ENCODE measurements at regions not wholly inside any gene's neighbourhood (a gene's known extent, or its start where the extent isn't known, plus 50 kb on each side); places are given as distances from the start of the nearest gene placed in this dataset.

GRCh38 chr5:3119435-3119834, 368.0 kb upstream of the IRX2 start:
- DNase-seq (ENCODE audit: low read depth) = no peak
- ChIA-PET CTCF (interaction anchor here (1.2 kb wide), 1 partner anchor 11 kb away, joined by 3 read pairs; no protein-coding TSS in a partner anchor), POLR2A (no interaction called here)
- no peaks in the 10 kb centered on the region for H3K27me3 ChIP-seq (ENCODE audit: control insufficient read depth, insufficient read depth, low read length)
- H3K4me3 ChIP-seq (ENCODE audit: low read depth, low read length) = no peak overlapping the region
- no peaks in the 10 kb centered on the region for H3K36me3 ChIP-seq (ENCODE audit: control insufficient read depth, insufficient read depth, low read length)
- TF ChIP-seq, protein P1, sequence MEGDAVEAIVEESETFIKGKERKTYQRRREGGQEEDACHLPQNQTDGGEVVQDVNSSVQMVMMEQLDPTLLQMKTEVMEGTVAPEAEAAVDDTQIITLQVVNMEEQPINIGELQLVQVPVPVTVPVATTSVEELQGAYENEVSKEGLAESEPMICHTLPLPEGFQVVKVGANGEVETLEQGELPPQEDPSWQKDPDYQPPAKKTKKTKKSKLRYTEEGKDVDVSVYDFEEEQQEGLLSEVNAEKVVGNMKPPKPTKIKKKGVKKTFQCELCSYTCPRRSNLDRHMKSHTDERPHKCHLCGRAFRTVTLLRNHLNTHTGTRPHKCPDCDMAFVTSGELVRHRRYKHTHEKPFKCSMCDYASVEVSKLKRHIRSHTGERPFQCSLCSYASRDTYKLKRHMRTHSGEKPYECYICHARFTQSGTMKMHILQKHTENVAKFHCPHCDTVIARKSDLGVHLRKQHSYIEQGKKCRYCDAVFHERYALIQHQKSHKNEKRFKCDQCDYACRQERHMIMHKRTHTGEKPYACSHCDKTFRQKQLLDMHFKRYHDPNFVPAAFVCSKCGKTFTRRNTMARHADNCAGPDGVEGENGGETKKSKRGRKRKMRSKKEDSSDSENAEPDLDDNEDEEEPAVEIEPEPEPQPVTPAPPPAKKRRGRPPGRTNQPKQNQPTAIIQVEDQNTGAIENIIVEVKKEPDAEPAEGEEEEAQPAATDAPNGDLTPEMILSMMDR (IDR thresholded peaks at IDR 0.05; ENCODE audit: insufficient read depth, low read depth, low read length) = no peak

- no peak for DNase-seq (ENCODE audit: low read depth)
- ChIA-PET POLR2A (no interaction called here), CTCF (interaction anchor here (1.2 kb wide), 1 partner anchor 12 kb away, joined by 3 read pairs; no protein-coding TSS in a partner anchor)
- no peaks in the 10 kb centered on the region for H3K36me3 ChIP-seq (ENCODE audit: control insufficient read depth, insufficient read depth, low read length)
- TF ChIP-seq, protein P1 (IDR thresholded peaks at IDR 0.05; ENCODE audit: insufficient read depth, low read depth, low read length) = no peak
- H3K4me3 ChIP-seq (ENCODE audit: low read depth, low read length) = no peak overlapping the region
- H3K27me3 ChIP-seq (ENCODE audit: control insufficient read depth, insufficient read depth, low read length) = no peaks in the 10 kb centered on the region
Observed at GRCh38 chr5:3118340-3118739, 366.9 kb upstream of the IRX2 start.

DNA sequence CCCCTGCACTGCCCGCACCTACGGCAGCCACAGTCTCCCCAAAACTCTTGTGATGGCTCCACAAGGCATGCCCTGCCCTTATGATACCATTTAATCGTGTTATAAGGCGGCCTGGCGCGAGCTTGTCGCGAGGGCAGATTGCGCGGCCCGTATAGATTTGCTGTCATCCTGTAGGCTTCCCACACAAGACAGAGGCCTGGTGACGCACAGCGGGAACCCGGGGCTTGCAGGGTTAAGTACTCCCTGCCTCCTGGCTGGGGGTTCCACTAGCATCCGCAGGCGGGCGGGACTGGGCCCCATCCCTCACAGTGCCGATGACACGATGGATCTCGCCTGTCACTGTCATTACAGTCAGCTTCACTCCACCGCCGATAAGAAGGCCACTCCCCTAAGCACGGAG, 364.9 kb upstream of the IRX2 start:
- H3K36me3 ChIP-seq (ENCODE audit: control insufficient read depth, insufficient read depth, low read length) = no peaks in the 10 kb centered on the region
- no peaks in the 10 kb centered on the region for H3K27me3 ChIP-seq (ENCODE audit: control insufficient read depth, insufficient read depth, low read length)
- TF ChIP-seq, protein P1 (IDR thresholded peaks at IDR 0.05; ENCODE audit: insufficient read depth, low read depth, low read length) = no peak
- POLR2A ChIA-PET = no interaction called here
- H3K4me3 ChIP-seq (ENCODE audit: low read depth, low read length) = no peak overlapping the region
- DNase-seq (ENCODE audit: low read depth) = no peak
- CTCF ChIA-PET = no interaction called here

DNA sequence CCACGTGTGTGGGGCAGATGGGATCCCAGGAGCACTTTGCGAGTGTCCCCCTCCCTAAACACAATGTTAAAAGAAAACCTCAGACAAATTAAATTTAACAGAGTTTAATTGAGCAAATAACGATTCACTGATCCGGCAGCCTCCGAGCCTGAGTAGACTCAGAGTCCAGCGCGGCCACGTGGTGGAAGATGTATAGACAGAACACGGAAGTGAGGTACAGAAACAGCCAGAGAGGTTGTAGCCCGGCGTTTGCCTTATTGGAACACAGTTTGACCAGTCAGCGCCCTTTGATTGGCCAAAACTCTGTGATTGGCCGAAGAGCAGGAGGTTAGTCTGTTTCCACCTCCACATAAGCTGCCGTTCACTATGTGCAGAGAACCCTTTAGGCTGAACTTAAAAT, 363.0 kb upstream of the IRX2 start:
- H3K36me3 ChIP-seq (ENCODE audit: control insufficient read depth, insufficient read depth, low read length) = no peaks in the 10 kb centered on the region
- CTCF ChIA-PET = no interaction called here
- TF ChIP-seq, protein P1 (IDR thresholded peaks at IDR 0.05; ENCODE audit: insufficient read depth, low read depth, low read length) = no peak
- POLR2A ChIA-PET = no interaction called here
- DNase-seq (ENCODE audit: low read depth) = no peak
- no peaks in the 10 kb centered on the region for H3K27me3 ChIP-seq (ENCODE audit: control insufficient read depth, insufficient read depth, low read length)
- H3K4me3 ChIP-seq (ENCODE audit: low read depth, low read length) = no peak overlapping the region

GRCh38 chr5:3110371-3110770, 358.9 kb upstream of the IRX2 start:
- ChIA-PET POLR2A (no interaction called here), CTCF (no interaction called here)
- DNase-seq (ENCODE audit: low read depth) = no peak
- Histone ChIP-seq H3K36me3 (ENCODE audit: control insufficient read depth, insufficient read depth, low read length) (no peaks in the 10 kb centered on the region), H3K4me3 (ENCODE audit: low read depth, low read length) (no peak overlapping the region), H3K27me3 (ENCODE audit: control insufficient read depth, insufficient read depth, low read length) (no peaks in the 10 kb centered on the region)
- TF ChIP-seq, protein P1 (IDR thresholded peaks at IDR 0.05; ENCODE audit: insufficient read depth, low read depth, low read length) = no peak
